Right atrium auricular region (tissue), 2 donors: ENCODE measurements at regions not wholly inside any gene's neighbourhood (a gene's known extent, or its start where the extent isn't known, plus 50 kb on each side); places are given as distances from the start of the nearest gene placed in this dataset.

ENCODE experiments used
- DNase-seq: peaks from one replicate; pipeline ENCODE4 v3.0.0-alpha.2; 2019; ENCODE audit warnings: low spot score
- H3K27ac ChIP-seq, 2 donors: fragments of 200-600 bp; sonication (generic); 1 replicate in 1 of 2; 2 replicates in 1 of 2; pipeline ENCODE4 v1.5.1; 2016 to 2019
- H3K27me3 ChIP-seq, 2 donors: fragments of 200-600 bp; sonication (generic); one replicate each; pipeline versions ENCODE4 v1.5.1 to v1.6.0; 2017 to 2019
- H3K36me3 ChIP-seq: fragments of 200-600 bp; sonication (generic); one replicate; pipeline ENCODE4 v1.5.1; 2016
- H3K4me1 ChIP-seq, 2 donors: fragments of 200-600 bp; sonication (generic); one replicate each; pipeline versions ENCODE4 v1.5.1 to v1.6.0; 2017 to 2019
- H3K4me3 ChIP-seq, 2 donors: fragments of 200-600 bp; sonication (generic); 1 replicate in 1 of 2; 2 replicates in 1 of 2; pipeline ENCODE4 v1.5.1; 2017 to 2019; ENCODE audit warnings: mild to moderate bottlenecking in 1 of 2, moderate library complexity in 1 of 2
- H3K9me3 ChIP-seq, 2 donors: fragments of 200-600 bp; sonication (generic); one replicate each; pipeline ENCODE4 v1.5.1; 2019
- TF ChIP-seq, protein P1 (sequence below), 2 donors: fragments of 200-600 bp; sonication (generic); IDR thresholded peaks; one replicate each; pipeline ENCODE4 v1.5.1; 2019; ENCODE audit warnings: antibody characterized with exemption in 2 of 2

DNA sequence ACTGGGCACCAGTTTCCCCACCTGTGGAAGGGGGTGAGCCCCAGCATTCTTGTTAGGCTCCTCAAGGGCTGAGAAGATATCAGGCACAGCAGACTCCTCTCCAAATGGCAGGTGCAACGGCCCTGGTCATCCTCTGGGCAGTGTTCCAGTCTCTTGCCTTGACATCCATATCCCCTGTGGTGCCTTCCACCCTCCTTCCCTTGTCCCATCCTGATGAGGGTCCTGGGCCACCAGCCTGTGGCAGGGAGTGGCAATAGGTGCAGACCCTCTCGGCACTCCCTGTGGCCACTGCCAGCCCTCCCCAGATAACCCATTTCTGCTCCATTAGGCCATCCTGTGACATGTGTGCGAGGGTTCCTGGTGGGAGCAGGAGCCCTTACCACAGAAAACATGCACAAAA, 78.8 kb upstream of the NECTIN1 start:
- no peaks in the 10 kb centered on the region for H3K36me3 ChIP-seq
- no peak overlapping the region for H3K27ac ChIP-seq
- TF ChIP-seq, protein P1, sequence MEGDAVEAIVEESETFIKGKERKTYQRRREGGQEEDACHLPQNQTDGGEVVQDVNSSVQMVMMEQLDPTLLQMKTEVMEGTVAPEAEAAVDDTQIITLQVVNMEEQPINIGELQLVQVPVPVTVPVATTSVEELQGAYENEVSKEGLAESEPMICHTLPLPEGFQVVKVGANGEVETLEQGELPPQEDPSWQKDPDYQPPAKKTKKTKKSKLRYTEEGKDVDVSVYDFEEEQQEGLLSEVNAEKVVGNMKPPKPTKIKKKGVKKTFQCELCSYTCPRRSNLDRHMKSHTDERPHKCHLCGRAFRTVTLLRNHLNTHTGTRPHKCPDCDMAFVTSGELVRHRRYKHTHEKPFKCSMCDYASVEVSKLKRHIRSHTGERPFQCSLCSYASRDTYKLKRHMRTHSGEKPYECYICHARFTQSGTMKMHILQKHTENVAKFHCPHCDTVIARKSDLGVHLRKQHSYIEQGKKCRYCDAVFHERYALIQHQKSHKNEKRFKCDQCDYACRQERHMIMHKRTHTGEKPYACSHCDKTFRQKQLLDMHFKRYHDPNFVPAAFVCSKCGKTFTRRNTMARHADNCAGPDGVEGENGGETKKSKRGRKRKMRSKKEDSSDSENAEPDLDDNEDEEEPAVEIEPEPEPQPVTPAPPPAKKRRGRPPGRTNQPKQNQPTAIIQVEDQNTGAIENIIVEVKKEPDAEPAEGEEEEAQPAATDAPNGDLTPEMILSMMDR (IDR thresholded peaks at IDR 0.05), result no peak
- H3K4me3 ChIP-seq, result no peak overlapping the region
- no peaks in the 10 kb centered on the region for H3K9me3 ChIP-seq
- DNase-seq, result no peak
- no peaks in the 10 kb centered on the region for H3K27me3 ChIP-seq
- no peaks in the 10 kb centered on the region for H3K4me1 ChIP-seq

DNA sequence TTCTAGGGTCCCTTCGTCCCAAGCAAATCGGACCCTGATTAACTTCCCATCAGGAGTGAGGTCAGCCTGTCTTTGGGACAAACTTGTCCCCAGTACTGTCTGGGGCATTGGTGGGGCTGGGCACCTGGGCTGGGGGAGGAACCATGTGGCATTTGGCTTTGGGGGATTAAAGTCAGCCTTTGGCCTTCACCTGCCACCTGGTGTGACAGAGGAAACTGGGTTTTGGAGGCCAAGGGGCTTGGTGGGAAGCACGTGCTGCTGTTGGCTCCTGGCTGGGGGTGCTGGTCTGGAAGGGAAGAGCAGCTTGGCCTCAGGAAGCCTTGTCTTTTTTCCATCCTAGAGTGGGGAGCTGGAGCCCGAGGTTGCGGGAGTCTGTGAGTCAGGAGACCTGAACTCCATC, 78.4 kb upstream of the NECTIN1 start:
- H3K27me3 ChIP-seq, result no peaks in the 10 kb centered on the region
- H3K4me3 ChIP-seq, result no peak overlapping the region
- no peak overlapping the region for H3K27ac ChIP-seq
- no peaks in the 10 kb centered on the region for H3K36me3 ChIP-seq
- H3K9me3 ChIP-seq, result no peaks in the 10 kb centered on the region
- H3K4me1 ChIP-seq, result no peaks in the 10 kb centered on the region
- no peak for DNase-seq
- TF ChIP-seq, protein P1 (IDR thresholded peaks at IDR 0.05), result no peak

DNA sequence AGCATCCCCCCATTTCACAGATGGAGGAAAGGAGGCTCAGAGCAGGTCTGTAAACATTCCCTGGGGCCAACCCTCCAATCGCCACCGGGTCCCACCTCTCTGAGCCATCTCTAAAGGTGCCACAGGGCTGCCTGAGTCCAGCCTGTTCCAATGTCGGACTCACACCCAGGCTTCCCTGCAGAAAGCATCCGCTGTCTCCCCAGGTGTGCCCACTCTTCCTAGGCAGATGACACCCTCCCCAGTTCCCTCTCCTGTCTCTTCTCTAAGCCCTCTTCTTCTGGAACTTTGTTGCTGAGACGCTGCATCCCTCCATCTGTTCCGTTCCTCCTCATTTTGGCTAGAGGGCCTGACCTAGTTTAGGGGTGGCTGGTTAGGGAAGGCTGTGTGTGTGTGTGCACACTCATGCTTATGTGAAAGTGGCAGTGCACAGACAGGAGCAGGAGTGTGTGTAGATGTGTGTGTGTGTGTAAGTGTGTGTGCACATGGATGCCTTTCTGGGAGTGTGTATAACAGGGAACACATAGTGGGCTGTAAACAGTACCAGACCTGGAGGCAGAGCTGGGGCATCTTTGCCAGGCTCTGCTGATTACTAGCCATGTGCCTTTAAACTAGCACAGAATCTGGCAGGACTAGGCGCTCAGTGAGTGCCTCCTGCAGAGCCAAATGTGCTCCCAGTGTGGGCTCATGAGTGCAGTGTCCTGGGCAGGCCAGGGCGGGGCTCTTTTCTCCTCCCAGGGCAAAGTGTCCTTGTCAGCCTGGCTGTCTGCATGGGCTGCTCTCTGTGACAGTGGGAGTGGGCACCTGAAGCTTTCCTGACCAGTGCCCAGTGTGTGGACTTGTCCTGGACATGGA, 77.3 kb upstream of the NECTIN1 start:
- Histone ChIP-seq H3K36me3 (no peaks in the 10 kb centered on the region), H3K9me3 (no peaks in the 10 kb centered on the region), H3K4me1 (no peaks in the 10 kb centered on the region), H3K27me3 (no peaks in the 10 kb centered on the region), H3K4me3 (no peak overlapping the region), H3K27ac (no peak overlapping the region)
- TF ChIP-seq, protein P1 (IDR thresholded peaks at IDR 0.05), result no peak
- DNase-seq, result no peak

DNA sequence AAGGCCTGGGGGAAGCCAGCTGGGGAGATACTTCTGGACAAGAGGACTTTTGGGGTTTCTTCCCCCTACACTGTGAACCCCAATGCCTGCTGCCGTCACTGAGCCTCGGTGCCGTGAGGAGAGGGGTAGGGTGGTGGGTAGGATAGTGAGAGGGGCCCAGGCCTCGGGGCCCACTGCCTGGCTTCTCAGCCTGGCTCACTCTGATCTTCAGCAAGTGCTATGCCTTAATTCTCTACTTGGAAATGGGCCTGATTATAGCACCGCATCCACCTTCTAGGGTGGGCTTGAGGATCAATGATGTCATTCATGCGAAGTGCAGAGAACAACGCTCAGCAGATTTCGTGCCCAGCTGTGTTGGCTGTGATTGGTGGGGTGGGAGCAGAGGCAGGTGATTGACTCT, 76.7 kb upstream of the NECTIN1 start:
- no peak for DNase-seq
- no peaks in the 10 kb centered on the region for H3K36me3 ChIP-seq
- no peak overlapping the region for H3K4me3 ChIP-seq
- TF ChIP-seq, protein P1 (IDR thresholded peaks at IDR 0.05), result no peak
- H3K9me3 ChIP-seq, result no peaks in the 10 kb centered on the region
- no peaks in the 10 kb centered on the region for H3K4me1 ChIP-seq
- no peak overlapping the region for H3K27ac ChIP-seq
- no peaks in the 10 kb centered on the region for H3K27me3 ChIP-seq

DNA sequence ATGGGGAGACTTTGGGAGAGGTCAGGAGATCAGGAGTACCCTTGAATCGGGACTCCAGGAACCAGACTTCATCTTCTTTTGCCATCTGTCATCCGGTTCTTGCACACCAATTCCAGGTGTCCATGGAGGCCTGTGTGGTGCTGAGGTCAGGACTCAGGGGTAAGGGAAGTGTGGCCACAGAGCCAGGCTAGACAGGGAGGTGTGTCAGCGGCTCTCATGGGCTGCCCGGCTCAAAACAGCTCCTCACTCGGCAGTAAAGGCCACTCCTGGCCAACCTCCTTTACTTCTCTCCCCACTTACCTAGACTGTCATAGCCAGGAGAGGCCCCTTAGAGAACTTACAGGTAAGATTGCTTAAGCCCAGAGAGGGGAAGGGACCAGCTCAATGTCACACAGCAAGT, 75.7 kb upstream of the NECTIN1 start:
- Histone ChIP-seq H3K9me3 (no peaks in the 10 kb centered on the region), H3K4me1 (no peaks in the 10 kb centered on the region), H3K4me3 (no peak overlapping the region), H3K27me3 (no peaks in the 10 kb centered on the region), H3K27ac (no peak overlapping the region), H3K36me3 (no peaks in the 10 kb centered on the region)
- TF ChIP-seq, protein P1 (IDR thresholded peaks at IDR 0.05), result no peak
- no peak for DNase-seq
